VCaP (cell line): ENCODE measurements at regions not wholly inside any gene's neighbourhood (a gene's known extent, or its start where the extent isn't known, plus 50 kb on each side); places are given as distances from the start of the nearest gene placed in this dataset.
"Not testable (repeated sequence)": the region's sequence is repeated elsewhere in the genome, so short reads cannot be mapped to it uniquely, and the experiment has no call there.

Experiments used
- H3K27ac ChIP-seq: fragments of 450-650 bp; 2 replicates; pipeline ENCODE4 v1.5.1; 2017
- CTCF ChIP-seq: fragments of 450-650 bp; conservative IDR thresholded peaks from 2 replicates; pipeline ENCODE4 v1.5.1; 2017; ENCODE audit warnings: mild to moderate bottlenecking, moderate library complexity

GRCh38 chrX:97895751-97896150 is 1012.0 kb downstream of the RPA4 start:
- no peak overlapping the region for H3K27ac ChIP-seq
- TF ChIP-seq CTCF = no peak

- no peak overlapping the region for H3K27ac ChIP-seq
- TF ChIP-seq CTCF = no peak
Observed at GRCh38 chrX:97897998-97898397, 1014.3 kb downstream of the RPA4 start.

- H3K27ac ChIP-seq = no peak overlapping the region
- no peak for TF ChIP-seq CTCF
Observed at GRCh38 chrX:97898798-97899197, 1015.1 kb downstream of the RPA4 start.

GRCh38 chrX:97907791-97908190 is 1024.1 kb downstream of the RPA4 start:
- no peak for TF ChIP-seq CTCF
- H3K27ac ChIP-seq = no peak overlapping the region

- TF ChIP-seq CTCF = no peak
Observed at GRCh38 chrX:97909245-97909644, 1025.5 kb downstream of the RPA4 start.

GRCh38 chrX:97915390-97915789 is 1031.7 kb downstream of the RPA4 start:
- H3K27ac ChIP-seq = not testable (repeated sequence)

More at GRCh38 chrX:97909245-97909644, 1025.5 kb downstream of the RPA4 start:
- H3K27ac ChIP-seq = no peak overlapping the region

- H3K27ac ChIP-seq = not testable (repeated sequence)
Observed at GRCh38 chrX:97921223-97921622, 1037.5 kb downstream of the RPA4 start.

- no peak for TF ChIP-seq CTCF
- H3K27ac ChIP-seq = no peak overlapping the region
Observed at GRCh38 chrX:97931586-97931985, 1047.9 kb downstream of the RPA4 start.

GRCh38 chrX:97936296-97936695 is 1052.6 kb downstream of the RPA4 start:
- H3K27ac ChIP-seq = no peak overlapping the region

More at GRCh38 chrX:97936296-97936695, 1052.6 kb downstream of the RPA4 start:
- no peak for TF ChIP-seq CTCF
